ENCODE measurements at regions not wholly inside any gene's neighbourhood (a gene's known extent, or its start where the extent isn't known, plus 50 kb on each side); places are given as distances from the start of the nearest gene placed in this dataset.

DNA sequence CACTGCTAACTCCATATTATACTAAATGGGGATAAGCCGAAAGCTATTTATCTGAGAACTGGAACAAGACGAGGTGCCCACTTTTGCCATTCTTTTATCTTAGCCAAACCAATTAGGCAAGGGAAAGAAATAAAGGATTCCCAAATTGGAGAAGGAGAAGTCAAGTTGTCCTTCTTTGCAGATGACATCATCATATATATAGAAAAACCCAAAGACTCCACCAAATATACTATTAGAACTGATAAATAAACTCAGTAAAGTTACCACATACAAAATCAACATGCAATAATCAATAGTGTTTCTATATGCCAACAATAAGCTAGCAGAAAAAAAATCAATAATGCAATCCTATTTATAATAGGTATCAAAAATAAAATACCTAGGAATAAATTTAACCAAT lies 570.3 kb upstream of the EPHA7 start:
- Histone ChIP-seq H3K79me2 (ENCODE audit: insufficient read depth) (no peaks in the 10 kb centered on the region), H3K9me2 (no peaks in the 10 kb centered on the region), H3F3A (replicated peaks; ENCODE audit: insufficient read depth) (no peaks in the 10 kb centered on the region), H4K20me1 (ENCODE audit: insufficient read depth) (no peaks in the 10 kb centered on the region), H2AFZ (ENCODE audit: low read depth) (no peak overlapping the region), H3K9me3 (no peaks in the 10 kb centered on the region), H3K36me3 (replicated peaks in 1 of 2; ENCODE audit: control insufficient read depth in 1 of 2, insufficient read depth in 2 of 2, low read length in 1 of 2) (no peaks in the 10 kb centered on the region), H3K4me3 (ENCODE audit: low read depth in 2 of 2, low read length in 1 of 2) (no peak overlapping the region), H3K27me3 (ENCODE audit: insufficient read depth) (no peaks in the 10 kb centered on the region), H3K9ac (no peak overlapping the region), H3K27ac (ENCODE audit: low read depth in 2 of 2, low read length in 1 of 2) (no peak overlapping the region), H3K4me2 (no peak overlapping the region), H3K4me1 (ENCODE audit: control insufficient read depth in 1 of 2, insufficient read depth in 2 of 2, low read depth in 1 of 2, low read length in 1 of 2) (no peaks in the 10 kb centered on the region)
- ChIA-PET CTCF (interaction anchor here (0.7 kb wide), 1 partner anchor 20 kb away, joined by 3 read pairs; no protein-coding TSS in a partner anchor), POLR2A (no interaction called here)
- DNase-seq = no peak
- TF ChIP-seq, protein P1, sequence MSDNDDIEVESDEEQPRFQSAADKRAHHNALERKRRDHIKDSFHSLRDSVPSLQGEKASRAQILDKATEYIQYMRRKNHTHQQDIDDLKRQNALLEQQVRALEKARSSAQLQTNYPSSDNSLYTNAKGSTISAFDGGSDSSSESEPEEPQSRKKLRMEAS (IDR thresholded peaks at IDR 0.05; ENCODE audit: low read depth) = no peak
- TF ChIP-seq, protein P2, sequence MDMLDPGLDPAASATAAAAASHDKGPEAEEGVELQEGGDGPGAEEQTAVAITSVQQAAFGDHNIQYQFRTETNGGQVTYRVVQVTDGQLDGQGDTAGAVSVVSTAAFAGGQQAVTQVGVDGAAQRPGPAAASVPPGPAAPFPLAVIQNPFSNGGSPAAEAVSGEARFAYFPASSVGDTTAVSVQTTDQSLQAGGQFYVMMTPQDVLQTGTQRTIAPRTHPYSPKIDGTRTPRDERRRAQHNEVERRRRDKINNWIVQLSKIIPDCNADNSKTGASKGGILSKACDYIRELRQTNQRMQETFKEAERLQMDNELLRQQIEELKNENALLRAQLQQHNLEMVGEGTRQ (IDR thresholded peaks at IDR 0.05; ENCODE audit: borderline replicate concordance, low read depth, low read length) = no peak
- TF ChIP-seq, protein P3, sequence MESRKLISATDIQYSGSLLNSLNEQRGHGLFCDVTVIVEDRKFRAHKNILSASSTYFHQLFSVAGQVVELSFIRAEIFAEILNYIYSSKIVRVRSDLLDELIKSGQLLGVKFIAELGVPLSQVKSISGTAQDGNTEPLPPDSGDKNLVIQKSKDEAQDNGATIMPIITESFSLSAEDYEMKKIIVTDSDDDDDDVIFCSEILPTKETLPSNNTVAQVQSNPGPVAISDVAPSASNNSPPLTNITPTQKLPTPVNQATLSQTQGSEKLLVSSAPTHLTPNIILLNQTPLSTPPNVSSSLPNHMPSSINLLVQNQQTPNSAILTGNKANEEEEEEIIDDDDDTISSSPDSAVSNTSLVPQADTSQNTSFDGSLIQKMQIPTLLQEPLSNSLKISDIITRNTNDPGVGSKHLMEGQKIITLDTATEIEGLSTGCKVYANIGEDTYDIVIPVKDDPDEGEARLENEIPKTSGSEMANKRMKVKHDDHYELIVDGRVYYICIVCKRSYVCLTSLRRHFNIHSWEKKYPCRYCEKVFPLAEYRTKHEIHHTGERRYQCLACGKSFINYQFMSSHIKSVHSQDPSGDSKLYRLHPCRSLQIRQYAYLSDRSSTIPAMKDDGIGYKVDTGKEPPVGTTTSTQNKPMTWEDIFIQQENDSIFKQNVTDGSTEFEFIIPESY (IDR thresholded peaks at IDR 0.05; ENCODE audit: borderline replicate concordance, low read depth) = no peak
- TF ChIP-seq TAF1 (IDR thresholded peaks at IDR 0.05; ENCODE audit: borderline replicate concordance, low read depth, low read length) (no peak), RXRA (IDR thresholded peaks at IDR 0.05; ENCODE audit: borderline replicate concordance, low read depth) (no peak), NFIC (IDR thresholded peaks at IDR 0.05; ENCODE audit: borderline replicate concordance) (no peak), SIN3A (IDR thresholded peaks at IDR 0.05; ENCODE audit: borderline replicate concordance, low read depth, low read length) (no peak), RAD21 (IDR thresholded peaks at IDR 0.05; ENCODE audit: low read length) (no peak), RFX5 (IDR thresholded peaks at IDR 0.05; ENCODE audit: low read length) (no peak), POLR2AphosphoS5 (IDR thresholded peaks at IDR 0.05; ENCODE audit: low read depth, low read length) (no peak), GABPA (IDR thresholded peaks at IDR 0.05; ENCODE audit: low read depth) (no peak), CHD2 (IDR thresholded peaks at IDR 0.05; ENCODE audit: low read length, partially characterized antibody) (no peak), GATA2 (CRISPR knock-in tag; IDR thresholded peaks at IDR 0.05) (no peak), YY1 (IDR thresholded peaks at IDR 0.05; ENCODE audit: low read depth) (no peak)
- TF ChIP-seq, protein P4, sequence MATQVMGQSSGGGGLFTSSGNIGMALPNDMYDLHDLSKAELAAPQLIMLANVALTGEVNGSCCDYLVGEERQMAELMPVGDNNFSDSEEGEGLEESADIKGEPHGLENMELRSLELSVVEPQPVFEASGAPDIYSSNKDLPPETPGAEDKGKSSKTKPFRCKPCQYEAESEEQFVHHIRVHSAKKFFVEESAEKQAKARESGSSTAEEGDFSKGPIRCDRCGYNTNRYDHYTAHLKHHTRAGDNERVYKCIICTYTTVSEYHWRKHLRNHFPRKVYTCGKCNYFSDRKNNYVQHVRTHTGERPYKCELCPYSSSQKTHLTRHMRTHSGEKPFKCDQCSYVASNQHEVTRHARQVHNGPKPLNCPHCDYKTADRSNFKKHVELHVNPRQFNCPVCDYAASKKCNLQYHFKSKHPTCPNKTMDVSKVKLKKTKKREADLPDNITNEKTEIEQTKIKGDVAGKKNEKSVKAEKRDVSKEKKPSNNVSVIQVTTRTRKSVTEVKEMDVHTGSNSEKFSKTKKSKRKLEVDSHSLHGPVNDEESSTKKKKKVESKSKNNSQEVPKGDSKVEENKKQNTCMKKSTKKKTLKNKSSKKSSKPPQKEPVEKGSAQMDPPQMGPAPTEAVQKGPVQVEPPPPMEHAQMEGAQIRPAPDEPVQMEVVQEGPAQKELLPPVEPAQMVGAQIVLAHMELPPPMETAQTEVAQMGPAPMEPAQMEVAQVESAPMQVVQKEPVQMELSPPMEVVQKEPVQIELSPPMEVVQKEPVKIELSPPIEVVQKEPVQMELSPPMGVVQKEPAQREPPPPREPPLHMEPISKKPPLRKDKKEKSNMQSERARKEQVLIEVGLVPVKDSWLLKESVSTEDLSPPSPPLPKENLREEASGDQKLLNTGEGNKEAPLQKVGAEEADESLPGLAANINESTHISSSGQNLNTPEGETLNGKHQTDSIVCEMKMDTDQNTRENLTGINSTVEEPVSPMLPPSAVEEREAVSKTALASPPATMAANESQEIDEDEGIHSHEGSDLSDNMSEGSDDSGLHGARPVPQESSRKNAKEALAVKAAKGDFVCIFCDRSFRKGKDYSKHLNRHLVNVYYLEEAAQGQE (IDR thresholded peaks at IDR 0.05; ENCODE audit: low read depth, low read length) = no peak
- TF ChIP-seq, protein P5, sequence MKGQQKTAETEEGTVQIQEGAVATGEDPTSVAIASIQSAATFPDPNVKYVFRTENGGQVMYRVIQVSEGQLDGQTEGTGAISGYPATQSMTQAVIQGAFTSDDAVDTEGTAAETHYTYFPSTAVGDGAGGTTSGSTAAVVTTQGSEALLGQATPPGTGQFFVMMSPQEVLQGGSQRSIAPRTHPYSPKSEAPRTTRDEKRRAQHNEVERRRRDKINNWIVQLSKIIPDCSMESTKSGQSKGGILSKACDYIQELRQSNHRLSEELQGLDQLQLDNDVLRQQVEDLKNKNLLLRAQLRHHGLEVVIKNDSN (IDR thresholded peaks at IDR 0.05; ENCODE audit: borderline replicate concordance, low read depth) = no peak
- TF ChIP-seq, protein P6, sequence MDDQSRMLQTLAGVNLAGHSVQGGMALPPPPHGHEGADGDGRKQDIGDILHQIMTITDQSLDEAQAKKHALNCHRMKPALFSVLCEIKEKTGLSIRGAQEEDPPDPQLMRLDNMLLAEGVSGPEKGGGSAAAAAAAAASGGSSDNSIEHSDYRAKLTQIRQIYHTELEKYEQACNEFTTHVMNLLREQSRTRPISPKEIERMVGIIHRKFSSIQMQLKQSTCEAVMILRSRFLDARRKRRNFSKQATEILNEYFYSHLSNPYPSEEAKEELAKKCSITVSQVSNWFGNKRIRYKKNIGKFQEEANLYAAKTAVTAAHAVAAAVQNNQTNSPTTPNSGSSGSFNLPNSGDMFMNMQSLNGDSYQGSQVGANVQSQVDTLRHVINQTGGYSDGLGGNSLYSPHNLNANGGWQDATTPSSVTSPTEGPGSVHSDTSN (IDR thresholded peaks at IDR 0.05) = no peak
- WGBS (ENCODE audit: low lambda C conversion rate) = 27% methylated on average over 2 of the region's 2 CpGs

Measured in SK-N-SH (cell line).